ENCODE measurements at regions not wholly inside any gene's neighbourhood (a gene's known extent, or its start where the extent isn't known, plus 50 kb on each side); places are given as distances from the start of the nearest gene placed in this dataset.

DNA sequence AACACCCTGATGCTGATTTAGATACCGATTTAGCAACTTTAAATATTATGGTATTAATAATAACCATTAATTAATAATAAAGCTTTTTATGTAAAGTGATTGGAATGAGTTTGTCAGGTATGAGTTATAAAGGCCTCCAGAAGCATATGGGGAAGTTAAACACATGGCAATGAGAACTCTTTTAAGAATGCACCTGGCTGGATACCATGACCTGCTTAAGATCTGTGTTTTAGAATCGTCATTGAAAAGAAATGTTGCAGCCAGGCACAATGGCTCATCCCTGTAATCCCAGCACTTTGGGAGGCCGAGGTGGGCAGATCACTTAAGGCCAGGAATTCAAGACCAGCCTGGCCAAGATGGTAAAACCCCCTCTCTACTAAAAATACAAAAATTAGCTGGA is 197.5 kb downstream of the SOX4 start:
- TF ChIP-seq POLR2A (IDR thresholded peaks at IDR 0.05): no peak
- TF ChIP-seq, protein P1, sequence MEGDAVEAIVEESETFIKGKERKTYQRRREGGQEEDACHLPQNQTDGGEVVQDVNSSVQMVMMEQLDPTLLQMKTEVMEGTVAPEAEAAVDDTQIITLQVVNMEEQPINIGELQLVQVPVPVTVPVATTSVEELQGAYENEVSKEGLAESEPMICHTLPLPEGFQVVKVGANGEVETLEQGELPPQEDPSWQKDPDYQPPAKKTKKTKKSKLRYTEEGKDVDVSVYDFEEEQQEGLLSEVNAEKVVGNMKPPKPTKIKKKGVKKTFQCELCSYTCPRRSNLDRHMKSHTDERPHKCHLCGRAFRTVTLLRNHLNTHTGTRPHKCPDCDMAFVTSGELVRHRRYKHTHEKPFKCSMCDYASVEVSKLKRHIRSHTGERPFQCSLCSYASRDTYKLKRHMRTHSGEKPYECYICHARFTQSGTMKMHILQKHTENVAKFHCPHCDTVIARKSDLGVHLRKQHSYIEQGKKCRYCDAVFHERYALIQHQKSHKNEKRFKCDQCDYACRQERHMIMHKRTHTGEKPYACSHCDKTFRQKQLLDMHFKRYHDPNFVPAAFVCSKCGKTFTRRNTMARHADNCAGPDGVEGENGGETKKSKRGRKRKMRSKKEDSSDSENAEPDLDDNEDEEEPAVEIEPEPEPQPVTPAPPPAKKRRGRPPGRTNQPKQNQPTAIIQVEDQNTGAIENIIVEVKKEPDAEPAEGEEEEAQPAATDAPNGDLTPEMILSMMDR (IDR thresholded peaks at IDR 0.05): no peak

Measured in suprapubic skin (tissue), 3 donors.